AG10803 (cell line): ENCODE measurements at regions not wholly inside any gene's neighbourhood (a gene's known extent, or its start where the extent isn't known, plus 50 kb on each side); places are given as distances from the start of the nearest gene placed in this dataset.

Source experiments
- DNase-seq: peaks from one replicate; pipeline ENCODE4 v3.0.0; 2010; ENCODE audit warnings: low read depth
- H3K4me3 ChIP-seq: 2 replicates; pipeline ENCODE4 v1.5.1; 2011; ENCODE audit warnings: mild to moderate bottlenecking, low read length, control low read depth
- CTCF ChIP-seq: conservative IDR thresholded peaks from 2 replicates; pipeline ENCODE4 v1.5.1; 2011; ENCODE audit warnings: mild to moderate bottlenecking, low read length, control low read depth, inconsistent platforms

- no peak for DNase-seq
- no peak for TF ChIP-seq CTCF
- no peak overlapping the region for H3K4me3 ChIP-seq
Measured at GRCh38 chr19:30638889-30639288, 266.7 kb downstream of the ZNF536 start.

- no peak for DNase-seq
- no peak overlapping the region for H3K4me3 ChIP-seq
- no peak for TF ChIP-seq CTCF
Measured at GRCh38 chr19:30637926-30638325, 265.7 kb downstream of the ZNF536 start.

GRCh38 chr19:30634996-30635975 is 263.1 kb downstream of the ZNF536 start:
- DNase-seq = no peak
- TF ChIP-seq CTCF = no peak
- no peak overlapping the region for H3K4me3 ChIP-seq

GRCh38 chr19:30634131-30634830 is 262.1 kb downstream of the ZNF536 start:
- TF ChIP-seq CTCF = no peak
- H3K4me3 ChIP-seq = no peak overlapping the region
- DNase-seq = no peak

- TF ChIP-seq CTCF = no peak
- no peak for DNase-seq
- no peak overlapping the region for H3K4me3 ChIP-seq
Measured at GRCh38 chr19:30631033-30631370, 258.8 kb downstream of the ZNF536 start.

- H3K4me3 ChIP-seq = no peak overlapping the region
- DNase-seq = no peak
- TF ChIP-seq CTCF = no peak
Measured at GRCh38 chr19:30630289-30631032, 258.3 kb downstream of the ZNF536 start.
